ENCODE measurements at regions not wholly inside any gene's neighbourhood (a gene's known extent, or its start where the extent isn't known, plus 50 kb on each side); places are given as distances from the start of the nearest gene placed in this dataset.

DNA sequence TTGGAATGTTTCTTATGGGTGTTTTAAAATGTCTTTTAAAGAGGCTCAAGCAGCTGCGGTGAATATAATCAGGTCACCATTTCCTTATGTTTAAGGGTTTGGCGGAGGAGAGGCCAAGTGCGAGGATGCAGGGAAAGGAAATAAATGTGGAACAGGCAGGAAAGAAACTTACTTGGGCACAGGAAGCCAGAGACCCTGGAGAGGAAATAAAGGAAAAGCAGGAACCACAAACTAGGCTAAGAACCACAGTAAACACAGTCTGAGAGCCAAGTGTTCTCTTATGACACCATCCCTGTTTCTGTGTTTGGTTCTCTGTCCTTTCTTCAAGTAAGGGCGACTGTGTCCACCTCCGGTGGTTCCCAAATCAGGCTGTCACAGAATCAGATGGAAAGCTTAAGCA lies 166.5 kb downstream of the C9orf152 start (continued):
- TF ChIP-seq, protein P1, sequence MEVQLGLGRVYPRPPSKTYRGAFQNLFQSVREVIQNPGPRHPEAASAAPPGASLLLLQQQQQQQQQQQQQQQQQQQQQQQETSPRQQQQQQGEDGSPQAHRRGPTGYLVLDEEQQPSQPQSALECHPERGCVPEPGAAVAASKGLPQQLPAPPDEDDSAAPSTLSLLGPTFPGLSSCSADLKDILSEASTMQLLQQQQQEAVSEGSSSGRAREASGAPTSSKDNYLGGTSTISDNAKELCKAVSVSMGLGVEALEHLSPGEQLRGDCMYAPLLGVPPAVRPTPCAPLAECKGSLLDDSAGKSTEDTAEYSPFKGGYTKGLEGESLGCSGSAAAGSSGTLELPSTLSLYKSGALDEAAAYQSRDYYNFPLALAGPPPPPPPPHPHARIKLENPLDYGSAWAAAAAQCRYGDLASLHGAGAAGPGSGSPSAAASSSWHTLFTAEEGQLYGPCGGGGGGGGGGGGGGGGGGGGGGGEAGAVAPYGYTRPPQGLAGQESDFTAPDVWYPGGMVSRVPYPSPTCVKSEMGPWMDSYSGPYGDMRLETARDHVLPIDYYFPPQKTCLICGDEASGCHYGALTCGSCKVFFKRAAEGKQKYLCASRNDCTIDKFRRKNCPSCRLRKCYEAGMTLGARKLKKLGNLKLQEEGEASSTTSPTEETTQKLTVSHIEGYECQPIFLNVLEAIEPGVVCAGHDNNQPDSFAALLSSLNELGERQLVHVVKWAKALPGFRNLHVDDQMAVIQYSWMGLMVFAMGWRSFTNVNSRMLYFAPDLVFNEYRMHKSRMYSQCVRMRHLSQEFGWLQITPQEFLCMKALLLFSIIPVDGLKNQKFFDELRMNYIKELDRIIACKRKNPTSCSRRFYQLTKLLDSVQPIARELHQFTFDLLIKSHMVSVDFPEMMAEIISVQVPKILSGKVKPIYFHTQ (CRISPR knock-in tag; IDR thresholded peaks at IDR 0.05): no peak
- TF ChIP-seq GTF2I (CRISPR knock-in tag; conservative IDR thresholded peaks at IDR 0.05): no peak
- no peak for TF ChIP-seq NFE2L1 (CRISPR knock-in tag; IDR thresholded peaks at IDR 0.05)
- TF ChIP-seq, protein P2, sequence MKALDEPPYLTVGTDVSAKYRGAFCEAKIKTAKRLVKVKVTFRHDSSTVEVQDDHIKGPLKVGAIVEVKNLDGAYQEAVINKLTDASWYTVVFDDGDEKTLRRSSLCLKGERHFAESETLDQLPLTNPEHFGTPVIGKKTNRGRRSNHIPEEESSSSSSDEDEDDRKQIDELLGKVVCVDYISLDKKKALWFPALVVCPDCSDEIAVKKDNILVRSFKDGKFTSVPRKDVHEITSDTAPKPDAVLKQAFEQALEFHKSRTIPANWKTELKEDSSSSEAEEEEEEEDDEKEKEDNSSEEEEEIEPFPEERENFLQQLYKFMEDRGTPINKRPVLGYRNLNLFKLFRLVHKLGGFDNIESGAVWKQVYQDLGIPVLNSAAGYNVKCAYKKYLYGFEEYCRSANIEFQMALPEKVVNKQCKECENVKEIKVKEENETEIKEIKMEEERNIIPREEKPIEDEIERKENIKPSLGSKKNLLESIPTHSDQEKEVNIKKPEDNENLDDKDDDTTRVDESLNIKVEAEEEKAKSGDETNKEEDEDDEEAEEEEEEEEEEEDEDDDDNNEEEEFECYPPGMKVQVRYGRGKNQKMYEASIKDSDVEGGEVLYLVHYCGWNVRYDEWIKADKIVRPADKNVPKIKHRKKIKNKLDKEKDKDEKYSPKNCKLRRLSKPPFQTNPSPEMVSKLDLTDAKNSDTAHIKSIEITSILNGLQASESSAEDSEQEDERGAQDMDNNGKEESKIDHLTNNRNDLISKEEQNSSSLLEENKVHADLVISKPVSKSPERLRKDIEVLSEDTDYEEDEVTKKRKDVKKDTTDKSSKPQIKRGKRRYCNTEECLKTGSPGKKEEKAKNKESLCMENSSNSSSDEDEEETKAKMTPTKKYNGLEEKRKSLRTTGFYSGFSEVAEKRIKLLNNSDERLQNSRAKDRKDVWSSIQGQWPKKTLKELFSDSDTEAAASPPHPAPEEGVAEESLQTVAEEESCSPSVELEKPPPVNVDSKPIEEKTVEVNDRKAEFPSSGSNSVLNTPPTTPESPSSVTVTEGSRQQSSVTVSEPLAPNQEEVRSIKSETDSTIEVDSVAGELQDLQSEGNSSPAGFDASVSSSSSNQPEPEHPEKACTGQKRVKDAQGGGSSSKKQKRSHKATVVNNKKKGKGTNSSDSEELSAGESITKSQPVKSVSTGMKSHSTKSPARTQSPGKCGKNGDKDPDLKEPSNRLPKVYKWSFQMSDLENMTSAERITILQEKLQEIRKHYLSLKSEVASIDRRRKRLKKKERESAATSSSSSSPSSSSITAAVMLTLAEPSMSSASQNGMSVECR (CRISPR knock-in tag; IDR thresholded peaks at IDR 0.05; ENCODE audit: borderline replicate concordance): no peak
- TF ChIP-seq, protein P3, sequence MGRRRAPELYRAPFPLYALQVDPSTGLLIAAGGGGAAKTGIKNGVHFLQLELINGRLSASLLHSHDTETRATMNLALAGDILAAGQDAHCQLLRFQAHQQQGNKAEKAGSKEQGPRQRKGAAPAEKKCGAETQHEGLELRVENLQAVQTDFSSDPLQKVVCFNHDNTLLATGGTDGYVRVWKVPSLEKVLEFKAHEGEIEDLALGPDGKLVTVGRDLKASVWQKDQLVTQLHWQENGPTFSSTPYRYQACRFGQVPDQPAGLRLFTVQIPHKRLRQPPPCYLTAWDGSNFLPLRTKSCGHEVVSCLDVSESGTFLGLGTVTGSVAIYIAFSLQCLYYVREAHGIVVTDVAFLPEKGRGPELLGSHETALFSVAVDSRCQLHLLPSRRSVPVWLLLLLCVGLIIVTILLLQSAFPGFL (CRISPR knock-in tag; IDR thresholded peaks at IDR 0.05; ENCODE audit: borderline replicate concordance): no peak

DNA sequence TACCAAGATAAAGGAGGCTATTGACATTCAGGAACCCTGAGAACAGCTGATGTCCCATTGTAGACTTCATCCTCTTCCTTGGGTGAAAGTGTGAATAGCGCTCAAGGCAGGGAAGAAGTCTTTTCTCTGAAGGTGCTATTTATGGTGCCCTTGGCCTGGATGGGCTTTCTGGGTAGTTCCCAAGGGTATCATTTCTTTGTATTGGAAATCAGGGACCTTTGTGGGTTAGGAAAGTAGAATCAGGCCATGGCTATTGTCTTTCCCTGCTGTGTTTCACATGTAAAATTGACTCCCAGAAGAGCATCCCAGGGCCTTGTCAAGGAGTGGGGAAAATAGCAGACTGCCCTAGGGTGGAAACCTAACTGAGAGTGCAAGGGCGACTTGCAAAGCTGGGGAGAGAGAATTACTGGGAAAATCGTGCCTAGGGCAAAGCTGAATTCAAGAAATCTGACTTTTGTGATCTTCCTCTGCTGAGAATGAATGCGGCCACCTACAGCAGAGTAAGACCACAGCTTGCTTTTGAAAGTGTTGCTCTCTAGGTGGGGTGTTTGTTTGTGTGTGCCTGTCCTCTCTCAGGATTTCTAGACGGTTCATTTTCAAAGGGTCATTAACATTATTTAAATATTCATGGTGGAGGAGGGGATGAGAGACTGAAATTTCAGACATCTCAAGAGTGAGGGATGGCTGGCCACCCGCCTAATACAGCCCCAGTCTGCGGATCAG lies 160.6 kb downstream of the C9orf152 start:
- ChIA-PET CTCF (interaction anchor here (0.5 to 3.5 kb wide), 6 partner anchors 10 to 1457 kb away, joined by 3 to 16 read pairs (median 4); no protein-coding TSS in a partner anchor), POLR2A (interaction anchor here (1.5 kb wide), 1 partner anchor 41 kb away, joined by 5 read pairs; no protein-coding TSS in a partner anchor)
- peak overlapping the region; percentile 98 for H3K27ac Mint-ChIP-seq
- peaks cover 14% of the 10 kb centered on the region for H3K27me3 Mint-ChIP-seq (ENCODE audit: low read depth)
- peaks cover 3% of the 10 kb centered on the region; the same call in 1 of the 2 replicates for H3K36me3 Mint-ChIP-seq
- ATAC-seq: peak; percentile 53
- peak; percentile 19 for DNase-seq (ENCODE audit: low spot score)
- peaks cover 48% of the 10 kb centered on the region for H3K4me1 Mint-ChIP-seq
- peak overlapping the region; percentile 87 for H3K4me3 Mint-ChIP-seq
- H3K9me3 Mint-ChIP-seq: peaks cover 4% of the 10 kb centered on the region
- TF ChIP-seq, protein P4, sequence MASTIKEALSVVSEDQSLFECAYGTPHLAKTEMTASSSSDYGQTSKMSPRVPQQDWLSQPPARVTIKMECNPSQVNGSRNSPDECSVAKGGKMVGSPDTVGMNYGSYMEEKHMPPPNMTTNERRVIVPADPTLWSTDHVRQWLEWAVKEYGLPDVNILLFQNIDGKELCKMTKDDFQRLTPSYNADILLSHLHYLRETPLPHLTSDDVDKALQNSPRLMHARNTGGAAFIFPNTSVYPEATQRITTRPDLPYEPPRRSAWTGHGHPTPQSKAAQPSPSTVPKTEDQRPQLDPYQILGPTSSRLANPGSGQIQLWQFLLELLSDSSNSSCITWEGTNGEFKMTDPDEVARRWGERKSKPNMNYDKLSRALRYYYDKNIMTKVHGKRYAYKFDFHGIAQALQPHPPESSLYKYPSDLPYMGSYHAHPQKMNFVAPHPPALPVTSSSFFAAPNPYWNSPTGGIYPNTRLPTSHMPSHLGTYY (CRISPR knock-in tag; IDR thresholded peaks at IDR 0.05): 0 out of 2 replicates have a peak, but pooled peaks have one; percentile 64
- TF ChIP-seq ETV6 (CRISPR knock-in tag; IDR thresholded peaks at IDR 0.05) (0 out of 2 replicates have a peak, but pooled peaks have one; percentile 30), CREB1 (CRISPR knock-in tag; IDR thresholded peaks at IDR 0.05) (no peak), ZNF423 (CRISPR knock-in tag; IDR thresholded peaks at IDR 0.05) (peak; percentile 52), TEAD1 (CRISPR knock-in tag; IDR thresholded peaks at IDR 0.05) (peak; percentile 14; the same call in 1 of the 2 replicates)
- TF ChIP-seq, protein P5, sequence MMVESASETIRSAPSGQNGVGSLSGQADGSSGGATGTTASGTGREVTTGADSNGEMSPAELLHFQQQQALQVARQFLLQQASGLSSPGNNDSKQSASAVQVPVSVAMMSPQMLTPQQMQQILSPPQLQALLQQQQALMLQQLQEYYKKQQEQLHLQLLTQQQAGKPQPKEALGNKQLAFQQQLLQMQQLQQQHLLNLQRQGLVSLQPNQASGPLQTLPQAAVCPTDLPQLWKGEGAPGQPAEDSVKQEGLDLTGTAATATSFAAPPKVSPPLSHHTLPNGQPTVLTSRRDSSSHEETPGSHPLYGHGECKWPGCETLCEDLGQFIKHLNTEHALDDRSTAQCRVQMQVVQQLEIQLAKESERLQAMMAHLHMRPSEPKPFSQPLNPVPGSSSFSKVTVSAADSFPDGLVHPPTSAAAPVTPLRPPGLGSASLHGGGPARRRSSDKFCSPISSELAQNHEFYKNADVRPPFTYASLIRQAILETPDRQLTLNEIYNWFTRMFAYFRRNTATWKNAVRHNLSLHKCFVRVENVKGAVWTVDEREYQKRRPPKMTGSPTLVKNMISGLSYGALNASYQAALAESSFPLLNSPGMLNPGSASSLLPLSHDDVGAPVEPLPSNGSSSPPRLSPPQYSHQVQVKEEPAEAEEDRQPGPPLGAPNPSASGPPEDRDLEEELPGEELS (CRISPR knock-in tag; IDR thresholded peaks at IDR 0.05): no peak; the same call in 1 of the 2 replicates
- TF ChIP-seq, protein P6, sequence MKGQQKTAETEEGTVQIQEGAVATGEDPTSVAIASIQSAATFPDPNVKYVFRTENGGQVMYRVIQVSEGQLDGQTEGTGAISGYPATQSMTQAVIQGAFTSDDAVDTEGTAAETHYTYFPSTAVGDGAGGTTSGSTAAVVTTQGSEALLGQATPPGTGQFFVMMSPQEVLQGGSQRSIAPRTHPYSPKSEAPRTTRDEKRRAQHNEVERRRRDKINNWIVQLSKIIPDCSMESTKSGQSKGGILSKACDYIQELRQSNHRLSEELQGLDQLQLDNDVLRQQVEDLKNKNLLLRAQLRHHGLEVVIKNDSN (CRISPR knock-in tag; IDR thresholded peaks at IDR 0.05): peak; percentile 12; the same call in 1 of the 2 replicates
- TF ChIP-seq, protein P7, sequence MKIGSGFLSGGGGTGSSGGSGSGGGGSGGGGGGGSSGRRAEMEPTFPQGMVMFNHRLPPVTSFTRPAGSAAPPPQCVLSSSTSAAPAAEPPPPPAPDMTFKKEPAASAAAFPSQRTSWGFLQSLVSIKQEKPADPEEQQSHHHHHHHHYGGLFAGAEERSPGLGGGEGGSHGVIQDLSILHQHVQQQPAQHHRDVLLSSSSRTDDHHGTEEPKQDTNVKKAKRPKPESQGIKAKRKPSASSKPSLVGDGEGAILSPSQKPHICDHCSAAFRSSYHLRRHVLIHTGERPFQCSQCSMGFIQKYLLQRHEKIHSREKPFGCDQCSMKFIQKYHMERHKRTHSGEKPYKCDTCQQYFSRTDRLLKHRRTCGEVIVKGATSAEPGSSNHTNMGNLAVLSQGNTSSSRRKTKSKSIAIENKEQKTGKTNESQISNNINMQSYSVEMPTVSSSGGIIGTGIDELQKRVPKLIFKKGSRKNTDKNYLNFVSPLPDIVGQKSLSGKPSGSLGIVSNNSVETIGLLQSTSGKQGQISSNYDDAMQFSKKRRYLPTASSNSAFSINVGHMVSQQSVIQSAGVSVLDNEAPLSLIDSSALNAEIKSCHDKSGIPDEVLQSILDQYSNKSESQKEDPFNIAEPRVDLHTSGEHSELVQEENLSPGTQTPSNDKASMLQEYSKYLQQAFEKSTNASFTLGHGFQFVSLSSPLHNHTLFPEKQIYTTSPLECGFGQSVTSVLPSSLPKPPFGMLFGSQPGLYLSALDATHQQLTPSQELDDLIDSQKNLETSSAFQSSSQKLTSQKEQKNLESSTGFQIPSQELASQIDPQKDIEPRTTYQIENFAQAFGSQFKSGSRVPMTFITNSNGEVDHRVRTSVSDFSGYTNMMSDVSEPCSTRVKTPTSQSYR (CRISPR knock-in tag; IDR thresholded peaks at IDR 0.05): no peak
- TF ChIP-seq, protein P8, sequence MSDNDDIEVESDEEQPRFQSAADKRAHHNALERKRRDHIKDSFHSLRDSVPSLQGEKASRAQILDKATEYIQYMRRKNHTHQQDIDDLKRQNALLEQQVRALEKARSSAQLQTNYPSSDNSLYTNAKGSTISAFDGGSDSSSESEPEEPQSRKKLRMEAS (CRISPR knock-in tag; IDR thresholded peaks at IDR 0.05): no peak
- TF ChIP-seq, protein P9, sequence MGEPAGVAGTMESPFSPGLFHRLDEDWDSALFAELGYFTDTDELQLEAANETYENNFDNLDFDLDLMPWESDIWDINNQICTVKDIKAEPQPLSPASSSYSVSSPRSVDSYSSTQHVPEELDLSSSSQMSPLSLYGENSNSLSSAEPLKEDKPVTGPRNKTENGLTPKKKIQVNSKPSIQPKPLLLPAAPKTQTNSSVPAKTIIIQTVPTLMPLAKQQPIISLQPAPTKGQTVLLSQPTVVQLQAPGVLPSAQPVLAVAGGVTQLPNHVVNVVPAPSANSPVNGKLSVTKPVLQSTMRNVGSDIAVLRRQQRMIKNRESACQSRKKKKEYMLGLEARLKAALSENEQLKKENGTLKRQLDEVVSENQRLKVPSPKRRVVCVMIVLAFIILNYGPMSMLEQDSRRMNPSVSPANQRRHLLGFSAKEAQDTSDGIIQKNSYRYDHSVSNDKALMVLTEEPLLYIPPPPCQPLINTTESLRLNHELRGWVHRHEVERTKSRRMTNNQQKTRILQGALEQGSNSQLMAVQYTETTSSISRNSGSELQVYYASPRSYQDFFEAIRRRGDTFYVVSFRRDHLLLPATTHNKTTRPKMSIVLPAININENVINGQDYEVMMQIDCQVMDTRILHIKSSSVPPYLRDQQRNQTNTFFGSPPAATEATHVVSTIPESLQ (CRISPR knock-in tag; IDR thresholded peaks at IDR 0.05): no peak

All from WTC11 (cell line).